ENCODE measurements at regions not wholly inside any gene's neighbourhood (a gene's known extent, or its start where the extent isn't known, plus 50 kb on each side); places are given as distances from the start of the nearest gene placed in this dataset.

DNA sequence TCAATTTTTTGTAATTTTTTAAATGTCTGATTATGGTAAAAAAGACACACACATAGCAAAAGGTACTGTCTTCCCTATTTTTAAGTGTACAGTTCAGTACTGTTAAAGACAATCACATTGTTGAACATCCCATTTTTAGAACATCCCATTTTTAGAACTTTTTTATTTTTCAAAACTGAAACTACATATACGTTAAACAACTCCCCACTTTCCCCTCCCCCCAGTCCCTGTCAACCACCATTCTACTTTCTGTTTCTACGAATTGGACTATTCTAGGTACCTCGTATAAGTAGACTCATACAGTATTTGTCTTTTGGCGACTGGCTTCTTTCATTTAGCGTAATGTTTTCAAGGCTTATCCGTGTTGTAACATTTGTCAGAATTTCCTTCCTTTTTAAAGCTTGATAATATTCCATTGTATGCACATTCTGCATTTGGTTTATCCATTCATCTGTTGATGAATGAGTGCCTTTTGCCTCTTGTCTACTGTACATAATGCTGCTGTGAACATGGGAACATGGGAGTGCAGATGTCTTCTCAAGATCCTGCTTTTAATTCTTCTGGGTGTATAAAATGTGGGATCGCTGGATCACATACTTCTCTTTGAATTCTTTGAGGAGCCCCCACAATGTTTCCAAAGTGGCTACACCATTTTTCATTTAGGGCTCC, 154.0 kb downstream of the PIK3R1 start:
- no peaks in the 10 kb centered on the region for H3K9me3 ChIP-seq (ENCODE audit: control insufficient read depth, insufficient read depth, low read depth, low read length)
- intact Hi-C loops (cut with micrococcal nuclease; ENCODE audit: unreplicated experiment): no loop called here
- no peak overlapping the region for H3K4me3 ChIP-seq (ENCODE audit: low read depth in 2 of 2, low read length in 2 of 2)
- in situ Hi-C loops (cut with HindIII; ENCODE audit: low pct_unique_long_range_greater_than_20kb, low sequenced_read_pairs): no loop called here
- no peak for TF ChIP-seq TCF7L2 (IDR thresholded peaks at IDR 0.05; ENCODE audit: low read depth, low read length)
- TF ChIP-seq SIN3A (IDR thresholded peaks at IDR 0.05; ENCODE audit: borderline replicate concordance, insufficient read depth, low read depth, low read length): no peak
- TF ChIP-seq, protein P1, sequence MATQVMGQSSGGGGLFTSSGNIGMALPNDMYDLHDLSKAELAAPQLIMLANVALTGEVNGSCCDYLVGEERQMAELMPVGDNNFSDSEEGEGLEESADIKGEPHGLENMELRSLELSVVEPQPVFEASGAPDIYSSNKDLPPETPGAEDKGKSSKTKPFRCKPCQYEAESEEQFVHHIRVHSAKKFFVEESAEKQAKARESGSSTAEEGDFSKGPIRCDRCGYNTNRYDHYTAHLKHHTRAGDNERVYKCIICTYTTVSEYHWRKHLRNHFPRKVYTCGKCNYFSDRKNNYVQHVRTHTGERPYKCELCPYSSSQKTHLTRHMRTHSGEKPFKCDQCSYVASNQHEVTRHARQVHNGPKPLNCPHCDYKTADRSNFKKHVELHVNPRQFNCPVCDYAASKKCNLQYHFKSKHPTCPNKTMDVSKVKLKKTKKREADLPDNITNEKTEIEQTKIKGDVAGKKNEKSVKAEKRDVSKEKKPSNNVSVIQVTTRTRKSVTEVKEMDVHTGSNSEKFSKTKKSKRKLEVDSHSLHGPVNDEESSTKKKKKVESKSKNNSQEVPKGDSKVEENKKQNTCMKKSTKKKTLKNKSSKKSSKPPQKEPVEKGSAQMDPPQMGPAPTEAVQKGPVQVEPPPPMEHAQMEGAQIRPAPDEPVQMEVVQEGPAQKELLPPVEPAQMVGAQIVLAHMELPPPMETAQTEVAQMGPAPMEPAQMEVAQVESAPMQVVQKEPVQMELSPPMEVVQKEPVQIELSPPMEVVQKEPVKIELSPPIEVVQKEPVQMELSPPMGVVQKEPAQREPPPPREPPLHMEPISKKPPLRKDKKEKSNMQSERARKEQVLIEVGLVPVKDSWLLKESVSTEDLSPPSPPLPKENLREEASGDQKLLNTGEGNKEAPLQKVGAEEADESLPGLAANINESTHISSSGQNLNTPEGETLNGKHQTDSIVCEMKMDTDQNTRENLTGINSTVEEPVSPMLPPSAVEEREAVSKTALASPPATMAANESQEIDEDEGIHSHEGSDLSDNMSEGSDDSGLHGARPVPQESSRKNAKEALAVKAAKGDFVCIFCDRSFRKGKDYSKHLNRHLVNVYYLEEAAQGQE (IDR thresholded peaks at IDR 0.05; ENCODE audit: insufficient read depth in 1 of 2, low read depth in 2 of 2, low read length in 1 of 2): no peak
- TF ChIP-seq, protein P2, sequence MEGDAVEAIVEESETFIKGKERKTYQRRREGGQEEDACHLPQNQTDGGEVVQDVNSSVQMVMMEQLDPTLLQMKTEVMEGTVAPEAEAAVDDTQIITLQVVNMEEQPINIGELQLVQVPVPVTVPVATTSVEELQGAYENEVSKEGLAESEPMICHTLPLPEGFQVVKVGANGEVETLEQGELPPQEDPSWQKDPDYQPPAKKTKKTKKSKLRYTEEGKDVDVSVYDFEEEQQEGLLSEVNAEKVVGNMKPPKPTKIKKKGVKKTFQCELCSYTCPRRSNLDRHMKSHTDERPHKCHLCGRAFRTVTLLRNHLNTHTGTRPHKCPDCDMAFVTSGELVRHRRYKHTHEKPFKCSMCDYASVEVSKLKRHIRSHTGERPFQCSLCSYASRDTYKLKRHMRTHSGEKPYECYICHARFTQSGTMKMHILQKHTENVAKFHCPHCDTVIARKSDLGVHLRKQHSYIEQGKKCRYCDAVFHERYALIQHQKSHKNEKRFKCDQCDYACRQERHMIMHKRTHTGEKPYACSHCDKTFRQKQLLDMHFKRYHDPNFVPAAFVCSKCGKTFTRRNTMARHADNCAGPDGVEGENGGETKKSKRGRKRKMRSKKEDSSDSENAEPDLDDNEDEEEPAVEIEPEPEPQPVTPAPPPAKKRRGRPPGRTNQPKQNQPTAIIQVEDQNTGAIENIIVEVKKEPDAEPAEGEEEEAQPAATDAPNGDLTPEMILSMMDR (IDR thresholded peaks at IDR 0.05): no peak
- no peak for TF ChIP-seq POLR2AphosphoS5 (IDR thresholded peaks at IDR 0.05; ENCODE audit: low read depth, low read length)
- ChIA-PET CTCF (no interaction called here), POLR2A (no interaction called here)
- no peaks in the 10 kb centered on the region; the same call in 1 of the 2 replicates for H3K27me3 ChIP-seq (ENCODE audit: control insufficient read depth, insufficient read depth, low read length)
- H3K4me1 ChIP-seq (ENCODE audit: control insufficient read depth, insufficient read depth, low read length): no peaks in the 10 kb centered on the region
- no TSS peak for BruUV-seq (replicated peaks)
- no peak for ATAC-seq
- no peaks in the 10 kb centered on the region for H3K36me3 ChIP-seq (ENCODE audit: control insufficient read depth, insufficient read depth, low read length)
- no peak for DNase-seq (ENCODE audit: low read depth, low spot score)
- no peak overlapping the region for H3K27ac ChIP-seq (ENCODE audit: low read length)

DNA sequence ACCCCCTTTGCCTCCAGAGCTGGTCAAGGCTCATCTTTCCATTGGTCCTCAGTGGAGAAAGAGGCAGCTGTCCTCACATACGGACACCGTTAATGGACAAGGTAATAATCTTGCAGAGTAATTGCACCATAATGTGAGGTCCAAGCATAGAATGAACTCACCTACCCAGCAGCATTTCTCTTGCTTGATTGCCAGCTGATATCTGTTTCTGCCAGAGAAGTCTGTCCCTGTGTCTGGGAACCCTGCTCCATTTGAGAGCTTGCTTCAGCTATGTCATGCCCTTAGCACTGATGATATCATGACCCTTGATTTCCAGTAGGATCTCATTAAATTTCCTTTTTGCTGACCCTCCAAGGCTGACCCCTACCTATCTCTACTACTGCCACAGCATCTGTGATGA, 154.6 kb downstream of the PIK3R1 start:
- H3K9me3 ChIP-seq (ENCODE audit: control insufficient read depth, insufficient read depth, low read depth, low read length): no peaks in the 10 kb centered on the region
- no peak for TF ChIP-seq SIN3A (IDR thresholded peaks at IDR 0.05; ENCODE audit: borderline replicate concordance, insufficient read depth, low read depth, low read length)
- TF ChIP-seq, protein P2 (IDR thresholded peaks at IDR 0.05): no peak
- TF ChIP-seq TCF7L2 (IDR thresholded peaks at IDR 0.05; ENCODE audit: low read depth, low read length): no peak
- TF ChIP-seq POLR2AphosphoS5 (IDR thresholded peaks at IDR 0.05; ENCODE audit: low read depth, low read length): no peak
- TF ChIP-seq, protein P1 (IDR thresholded peaks at IDR 0.05; ENCODE audit: insufficient read depth in 1 of 2, low read depth in 2 of 2, low read length in 1 of 2): no peak
- POLR2A ChIA-PET: no interaction called here
- no peak overlapping the region for H3K27ac ChIP-seq (ENCODE audit: low read length)
- H3K27me3 ChIP-seq (ENCODE audit: control insufficient read depth, insufficient read depth, low read length): no peaks in the 10 kb centered on the region; the same call in 1 of the 2 replicates
- H3K4me1 ChIP-seq (ENCODE audit: control insufficient read depth, insufficient read depth, low read length): no peaks in the 10 kb centered on the region
- in situ Hi-C loops (cut with HindIII; ENCODE audit: low pct_unique_long_range_greater_than_20kb, low sequenced_read_pairs): no loop called here
- no peaks in the 10 kb centered on the region for H3K36me3 ChIP-seq (ENCODE audit: control insufficient read depth, insufficient read depth, low read length)
- DNase-seq (ENCODE audit: low read depth, low spot score) (no peak), ATAC-seq (no peak)
- CTCF ChIA-PET: no interaction called here
- H3K4me3 ChIP-seq (ENCODE audit: low read depth in 2 of 2, low read length in 2 of 2): no peak overlapping the region
- BruUV-seq (replicated peaks): no TSS peak
- intact Hi-C loops (cut with micrococcal nuclease; ENCODE audit: unreplicated experiment): no loop called here
